ENCODE measurements at regions not wholly inside any gene's neighbourhood (a gene's known extent, or its start where the extent isn't known, plus 50 kb on each side); places are given as distances from the start of the nearest gene placed in this dataset.

DNA sequence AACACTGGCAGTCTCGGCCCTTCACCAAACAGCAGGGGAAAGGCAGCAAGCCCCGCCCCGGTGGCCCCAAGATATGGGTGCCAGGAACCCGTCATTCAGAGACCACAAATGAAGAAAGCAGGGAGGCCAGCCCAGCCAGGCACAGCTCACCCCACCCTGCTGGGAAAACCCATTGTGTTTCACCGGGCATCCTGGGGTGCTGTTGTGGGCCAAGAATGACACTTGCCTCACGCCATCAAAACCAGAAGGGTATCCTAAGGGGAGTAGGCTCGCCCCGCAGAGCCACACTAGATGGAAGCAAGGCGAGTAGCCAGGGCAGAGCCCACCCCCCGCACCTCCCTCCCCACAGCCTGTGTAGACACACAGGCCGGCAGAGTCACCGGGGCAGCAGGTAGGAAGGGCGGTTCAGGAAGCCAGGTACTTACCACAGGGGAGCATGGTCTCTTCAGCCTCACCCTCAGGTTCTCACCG is 72.5 kb upstream of the KCNMA1 start:
- no peak for DNase-seq

DNA sequence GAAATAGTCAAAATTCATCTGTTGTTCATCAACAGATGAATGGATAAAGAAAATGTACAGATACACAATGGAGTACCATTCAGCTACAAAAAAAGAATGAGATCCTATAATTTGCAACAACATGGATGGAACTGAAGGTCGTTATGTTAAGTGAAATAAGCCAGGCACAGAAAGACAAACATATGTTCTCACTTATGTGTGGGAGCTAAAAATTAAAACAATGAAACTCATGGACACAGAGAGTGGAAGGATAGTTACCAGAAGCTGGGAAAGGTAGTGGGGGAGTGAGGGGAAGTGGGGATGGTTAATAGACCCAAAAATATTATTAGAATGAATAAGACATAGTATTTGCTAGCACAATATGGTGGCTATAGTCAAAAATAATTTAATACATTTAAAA is 70.0 kb upstream of the KCNMA1 start:
- DNase-seq, result no peak

DNA sequence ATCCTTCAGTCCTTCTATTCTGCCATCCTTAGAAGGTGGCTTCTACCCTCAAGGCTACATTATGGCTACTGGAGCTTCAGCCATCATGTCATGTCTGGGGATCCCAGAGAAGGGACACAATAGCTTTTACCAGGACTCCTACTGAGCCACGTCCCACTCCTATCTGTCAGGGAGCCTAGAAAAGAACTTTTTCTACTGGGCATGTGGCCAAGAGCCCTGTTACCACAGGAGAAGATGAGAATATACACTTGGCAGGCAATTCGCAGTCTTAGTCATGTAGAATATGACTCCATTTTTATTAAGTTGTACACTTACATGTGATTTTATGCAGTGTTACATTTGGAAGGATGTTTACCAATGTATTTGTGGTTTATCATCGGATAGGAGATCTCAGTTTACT is 64.6 kb upstream of the KCNMA1 start:
- no peak for DNase-seq

DNA sequence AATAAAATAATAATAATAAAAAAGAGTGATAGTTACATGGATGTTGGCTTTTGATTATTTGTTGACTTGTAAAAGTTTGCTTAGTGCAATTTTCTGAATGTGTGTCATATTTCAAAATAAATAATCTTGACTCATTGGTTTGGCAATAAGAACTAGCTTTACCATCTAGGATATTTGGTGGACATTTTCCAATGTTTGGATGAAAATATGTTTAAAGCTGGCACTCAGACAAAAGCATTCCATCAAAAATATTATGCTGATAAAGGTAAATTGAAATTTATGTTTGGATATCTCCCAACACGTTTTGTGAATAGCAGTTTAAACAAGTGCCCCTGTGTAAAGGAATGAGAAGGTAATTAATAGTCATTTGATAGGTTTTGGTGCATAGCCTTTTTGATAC is 62.5 kb upstream of the KCNMA1 start:
- DNase-seq, result no peak

DNA sequence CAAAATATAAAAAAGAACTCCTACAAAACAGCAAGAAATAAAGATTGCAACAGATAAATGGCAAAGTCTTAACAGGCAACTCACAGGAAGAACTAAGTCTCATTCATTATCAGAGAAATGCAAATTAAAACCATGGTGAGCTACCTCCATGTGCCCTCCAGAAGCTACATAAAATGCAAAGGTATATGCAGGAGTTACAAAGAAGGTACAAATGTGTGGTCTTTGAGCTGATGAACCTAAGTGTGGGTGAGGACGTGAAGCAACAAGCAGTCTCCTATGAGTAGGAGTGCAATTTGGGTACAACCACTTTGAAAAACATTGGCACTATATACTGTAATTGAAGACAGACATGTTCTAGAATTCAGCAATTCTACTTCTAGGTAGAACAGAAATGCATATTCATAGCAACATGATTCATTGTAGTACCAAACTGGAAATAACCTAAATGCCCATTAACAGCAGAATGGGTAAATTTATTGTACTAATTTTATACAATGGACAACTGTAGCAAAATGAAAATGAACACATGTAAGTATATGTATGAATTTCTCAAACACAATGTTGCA is 61.6 kb upstream of the KCNMA1 start:
- DNase-seq, result no peak

DNA sequence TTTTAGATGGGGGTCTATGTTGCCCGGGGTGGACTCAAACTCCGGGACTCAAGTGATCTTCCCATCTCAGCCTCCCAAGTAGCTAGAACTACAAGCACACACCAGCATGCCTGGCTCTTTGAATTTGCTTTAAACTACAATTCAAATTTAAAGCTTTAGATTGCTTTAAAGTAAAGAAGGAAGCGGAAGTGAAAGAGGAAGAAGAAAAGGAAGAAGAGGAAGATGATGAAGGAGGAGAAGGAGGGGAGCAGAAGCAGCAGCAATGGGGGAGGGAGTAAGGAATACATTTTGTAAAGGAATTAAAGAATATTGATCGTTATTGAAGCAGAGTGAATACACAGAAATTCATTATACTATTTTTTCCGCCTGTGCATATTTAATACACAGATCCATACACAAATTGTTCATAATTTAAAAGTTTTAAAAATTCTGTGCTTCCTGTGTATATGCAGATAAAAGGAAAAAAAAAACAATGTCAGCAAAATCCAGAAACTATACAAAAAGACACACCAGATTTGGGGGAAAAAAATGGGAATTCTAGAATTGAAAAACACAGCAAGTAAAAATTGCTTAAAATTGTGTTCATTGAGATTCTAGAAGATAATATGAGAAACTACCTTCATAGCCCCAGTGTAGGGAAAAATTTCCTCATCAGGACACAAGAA is 60.8 kb upstream of the KCNMA1 start:
- no peak for DNase-seq

DNA sequence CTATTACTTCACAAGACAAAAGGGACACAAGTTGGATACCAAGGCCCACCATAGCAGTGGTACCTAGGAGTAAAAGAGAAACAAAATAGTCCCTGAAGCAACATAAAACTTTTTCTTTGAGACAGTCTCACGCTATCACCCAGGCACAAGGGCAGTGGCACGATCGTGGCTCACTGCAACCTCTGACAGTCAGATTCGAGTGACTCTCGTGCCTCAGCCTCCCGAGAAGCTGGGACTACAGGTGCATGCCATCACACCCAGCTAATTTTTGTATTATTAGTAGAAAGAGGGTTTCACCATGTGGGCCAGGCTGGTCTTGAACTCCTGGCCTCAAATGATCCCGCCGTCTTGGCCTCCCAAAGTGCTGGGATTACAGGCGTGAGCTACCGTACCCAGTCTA is 59.0 kb upstream of the KCNMA1 start:
- no peak for DNase-seq

DNA sequence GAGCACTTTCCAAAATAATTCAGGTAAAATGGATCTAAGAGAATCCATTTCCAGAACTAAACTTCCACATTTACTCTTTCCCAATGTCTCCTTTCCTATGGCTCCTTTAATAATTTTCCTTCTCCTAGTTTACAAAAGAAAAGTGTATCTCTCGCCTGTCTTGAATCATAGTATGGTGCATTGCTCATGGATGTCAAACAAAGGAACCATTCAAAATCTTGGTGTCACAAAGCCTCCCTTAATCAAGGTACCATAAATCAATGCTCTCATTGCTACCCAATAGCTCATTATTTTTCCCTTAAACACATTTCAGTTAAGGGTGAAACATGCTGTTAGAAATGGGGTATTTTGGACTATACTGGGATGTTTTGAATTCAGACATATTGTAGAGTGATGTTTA is 57.6 kb upstream of the KCNMA1 start:
- DNase-seq, result no peak

DNA sequence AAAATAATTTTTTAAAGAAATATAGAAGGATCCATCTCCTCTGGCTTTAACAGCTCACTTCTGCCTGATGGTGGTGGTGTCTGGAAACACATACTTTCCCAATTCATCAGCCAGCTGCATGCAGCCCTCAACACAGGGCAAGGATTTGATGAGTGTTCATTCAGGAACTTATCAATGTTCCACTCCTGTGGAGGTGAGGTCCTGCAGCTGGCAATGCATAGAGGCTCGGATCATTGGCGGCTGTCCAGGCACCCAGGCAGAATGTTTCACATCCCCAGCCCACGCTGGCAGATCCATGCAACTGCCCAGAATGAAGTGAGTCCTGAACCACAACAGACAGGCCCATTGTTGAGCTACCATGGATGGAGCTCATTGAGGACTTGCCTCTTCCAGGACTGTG is 55.2 kb upstream of the KCNMA1 start:
- DNase-seq, result no peak

DNA sequence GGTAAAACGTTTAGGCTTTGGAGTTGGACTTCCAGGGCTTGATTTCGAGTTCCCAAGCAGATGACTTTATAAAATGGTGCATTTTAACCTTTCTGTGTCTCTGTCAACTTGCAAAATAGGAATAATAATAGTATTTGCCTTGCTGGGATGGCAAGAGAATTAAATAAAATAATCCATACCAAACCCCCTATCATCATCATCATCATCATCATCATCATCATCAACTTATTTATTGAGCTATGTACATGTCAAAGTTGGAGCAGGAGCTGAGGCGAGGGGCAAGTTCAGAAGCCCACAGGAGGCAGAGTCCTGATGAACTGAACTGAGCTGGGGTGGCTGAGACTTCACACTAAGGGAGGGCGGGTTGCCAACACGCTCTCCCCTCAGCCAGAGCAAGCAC is 51.7 kb upstream of the KCNMA1 start:
- no peak for DNase-seq

DNA sequence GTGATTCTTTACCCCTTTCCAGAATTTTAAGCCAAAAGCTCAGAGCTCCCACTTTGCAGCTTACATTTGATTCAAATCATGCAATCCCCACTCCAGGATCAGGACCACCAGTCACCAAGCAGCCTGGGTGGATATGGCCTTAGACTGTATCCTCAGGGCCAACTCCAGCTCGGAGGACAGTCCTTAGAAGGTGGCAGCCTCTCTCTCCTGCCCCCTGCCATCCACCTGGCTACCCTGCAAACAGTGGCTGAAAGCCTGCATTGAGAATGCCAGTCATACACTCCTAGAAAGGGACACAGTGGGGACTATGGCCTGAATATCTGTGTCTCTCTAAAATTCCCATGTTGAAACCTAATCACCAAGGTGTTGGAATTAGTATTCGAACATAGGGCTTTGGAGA is 50.0 kb upstream of the KCNMA1 start:
- DNase-seq, result no peak

Measured in NCI-H82 (cell line).